ENCODE measurements at regions not wholly inside any gene's neighbourhood (a gene's known extent, or its start where the extent isn't known, plus 50 kb on each side); places are given as distances from the start of the nearest gene placed in this dataset.
"Not testable (repeated sequence)": the region's sequence is repeated elsewhere in the genome, so short reads cannot be mapped to it uniquely, and the experiment has no call there.

GRCh38 chr5:16296946-16297345, 117.4 kb upstream of the MARCHF11 start:
- in situ Hi-C loops (cut with MboI): no loop called here
- no peak overlapping the region for H3K27ac ChIP-seq
- H3K9me3 ChIP-seq (ENCODE audit: low read depth): no peaks in the 10 kb centered on the region
- H3K79me2 ChIP-seq (ENCODE audit: insufficient read depth): no peaks in the 10 kb centered on the region
- H3F3A ChIP-seq (ENCODE audit: insufficient read depth): no peaks in the 10 kb centered on the region
- no peak for TF ChIP-seq EZH2 (IDR thresholded peaks at IDR 0.05; ENCODE audit: insufficient read depth, poor library complexity, severe bottlenecking)
- no peak for TF ChIP-seq EZH2phosphoT487 (IDR thresholded peaks at IDR 0.05; ENCODE audit: insufficient read depth, low read depth)
- H3K9me2 ChIP-seq (ENCODE audit: insufficient read depth): no peaks in the 10 kb centered on the region
- no peak overlapping the region for H3K4me3 ChIP-seq
- no peaks in the 10 kb centered on the region for H3K36me3 ChIP-seq (ENCODE audit: low read depth)
- H3K27me3 ChIP-seq (replicated peaks; ENCODE audit: insufficient read depth): no peaks in the 10 kb centered on the region
- H3K4me2 ChIP-seq (ENCODE audit: unreplicated experiment): no peak overlapping the region
- 10 to 13% methylated on average over 3 of the region's 3 CpGs for WGBS, 2 experiments (ENCODE audit: low coverage in 1 of 2, low lambda C conversion rate in 2 of 2, missing lambda C conversion rate in 2 of 2)
- H4K20me1 ChIP-seq (ENCODE audit: insufficient read depth): no peaks in the 10 kb centered on the region
- no peak overlapping the region for H3K9ac ChIP-seq
- no peak overlapping the region for H2AFZ ChIP-seq
- DNase-seq: no peak
- no peaks in the 10 kb centered on the region for H3K4me1 ChIP-seq (ENCODE audit: insufficient read depth)

- Histone ChIP-seq H3K36me3 (ENCODE audit: low read depth) (no peaks in the 10 kb centered on the region), H3K27ac (no peak overlapping the region), H3K9me3 (ENCODE audit: low read depth) (no peaks in the 10 kb centered on the region), H3K9ac (no peak overlapping the region), H3F3A (ENCODE audit: insufficient read depth) (no peaks in the 10 kb centered on the region), H3K4me1 (ENCODE audit: insufficient read depth) (no peaks in the 10 kb centered on the region), H3K4me2 (ENCODE audit: unreplicated experiment) (no peak overlapping the region), H2AFZ (no peak overlapping the region), H4K20me1 (ENCODE audit: insufficient read depth) (no peaks in the 10 kb centered on the region), H3K27me3 (replicated peaks; ENCODE audit: insufficient read depth) (no peaks in the 10 kb centered on the region), H3K4me3 (no peak overlapping the region), H3K9me2 (ENCODE audit: insufficient read depth) (no peaks in the 10 kb centered on the region), H3K79me2 (ENCODE audit: insufficient read depth) (no peaks in the 10 kb centered on the region)
- DNase-seq: no peak
- in situ Hi-C loops (cut with MboI): no loop called here
- WGBS, 2 experiments (ENCODE audit: low coverage in 1 of 2, low lambda C conversion rate in 2 of 2, missing lambda C conversion rate in 2 of 2): 29 to 30% methylated on average over 2 of the region's 2 CpGs
- no peak for TF ChIP-seq EZH2phosphoT487 (IDR thresholded peaks at IDR 0.05; ENCODE audit: insufficient read depth, low read depth)
- TF ChIP-seq EZH2 (IDR thresholded peaks at IDR 0.05; ENCODE audit: insufficient read depth, poor library complexity, severe bottlenecking): no peak
Measured at GRCh38 chr5:16291894-16292293, 112.3 kb upstream of the MARCHF11 start.

- in situ Hi-C loops (cut with MboI): no loop called here
- no peak overlapping the region for H3K4me2 ChIP-seq (ENCODE audit: unreplicated experiment)
- no peaks in the 10 kb centered on the region for H3K9me3 ChIP-seq (ENCODE audit: low read depth)
- H3K27me3 ChIP-seq (replicated peaks; ENCODE audit: insufficient read depth): no peaks in the 10 kb centered on the region
- no peak for DNase-seq
- H3K4me3 ChIP-seq: no peak overlapping the region
- no peaks in the 10 kb centered on the region for H3K36me3 ChIP-seq (ENCODE audit: low read depth)
- no peak overlapping the region for H3K27ac ChIP-seq
- no peak overlapping the region for H2AFZ ChIP-seq
- no peaks in the 10 kb centered on the region for H3K9me2 ChIP-seq (ENCODE audit: insufficient read depth)
- H3F3A ChIP-seq (ENCODE audit: insufficient read depth): no peaks in the 10 kb centered on the region
- TF ChIP-seq EZH2phosphoT487 (IDR thresholded peaks at IDR 0.05; ENCODE audit: insufficient read depth, low read depth) (no peak), EZH2 (IDR thresholded peaks at IDR 0.05; ENCODE audit: insufficient read depth, poor library complexity, severe bottlenecking) (no peak)
- no peaks in the 10 kb centered on the region for H3K4me1 ChIP-seq (ENCODE audit: insufficient read depth)
- H3K9ac ChIP-seq: no peak overlapping the region
- no peaks in the 10 kb centered on the region for H4K20me1 ChIP-seq (ENCODE audit: insufficient read depth)
- no peaks in the 10 kb centered on the region for H3K79me2 ChIP-seq (ENCODE audit: insufficient read depth)
Measured at GRCh38 chr5:16291474-16291873, 111.9 kb upstream of the MARCHF11 start.

GRCh38 chr5:16283791-16284190, 104.2 kb upstream of the MARCHF11 start:
- Histone ChIP-seq H3K9me3 (ENCODE audit: low read depth) (no peaks in the 10 kb centered on the region), H3K9ac (no peak overlapping the region), H4K20me1 (ENCODE audit: insufficient read depth) (no peaks in the 10 kb centered on the region), H2AFZ (no peak overlapping the region), H3K27me3 (replicated peaks; ENCODE audit: insufficient read depth) (no peaks in the 10 kb centered on the region), H3K36me3 (ENCODE audit: low read depth) (no peaks in the 10 kb centered on the region), H3K9me2 (ENCODE audit: insufficient read depth) (no peaks in the 10 kb centered on the region), H3K4me3 (no peak overlapping the region), H3K4me2 (ENCODE audit: unreplicated experiment) (no peak overlapping the region), H3K27ac (no peak overlapping the region), H3K79me2 (ENCODE audit: insufficient read depth) (no peaks in the 10 kb centered on the region), H3K4me1 (ENCODE audit: insufficient read depth) (no peaks in the 10 kb centered on the region), H3F3A (ENCODE audit: insufficient read depth) (no peaks in the 10 kb centered on the region)
- in situ Hi-C loops (cut with MboI): no loop called here
- WGBS, 2 experiments (ENCODE audit: low coverage in 1 of 2, low lambda C conversion rate in 2 of 2, missing lambda C conversion rate in 2 of 2): 0 to 7% methylated on average over 1 of the region's 1 CpG
- TF ChIP-seq EZH2phosphoT487 (IDR thresholded peaks at IDR 0.05; ENCODE audit: insufficient read depth, low read depth) (no peak), EZH2 (IDR thresholded peaks at IDR 0.05; ENCODE audit: insufficient read depth, poor library complexity, severe bottlenecking) (no peak)
- no peak for DNase-seq

GRCh38 chr5:16276859-16277258, 97.3 kb upstream of the MARCHF11 start:
- H3K4me2 ChIP-seq (ENCODE audit: unreplicated experiment); H2AFZ ChIP-seq; H3F3A ChIP-seq (ENCODE audit: insufficient read depth); H3K9me3 ChIP-seq (ENCODE audit: low read depth); H3K4me3 ChIP-seq; H4K20me1 ChIP-seq (ENCODE audit: insufficient read depth); H3K27me3 ChIP-seq (replicated peaks; ENCODE audit: insufficient read depth); H3K9me2 ChIP-seq (ENCODE audit: insufficient read depth); H3K27ac ChIP-seq; DNase-seq; H3K9ac ChIP-seq; in situ Hi-C loops (cut with MboI); H3K4me1 ChIP-seq (ENCODE audit: insufficient read depth); H3K36me3 ChIP-seq (ENCODE audit: low read depth); H3K79me2 ChIP-seq (ENCODE audit: insufficient read depth): not testable (repeated sequence)
- 78 to 80% methylated on average over 2 to 12 of the region's 28 CpGs for WGBS, 2 experiments (ENCODE audit: low coverage in 1 of 2, low lambda C conversion rate in 2 of 2, missing lambda C conversion rate in 2 of 2)
